ENCODE measurements at regions not wholly inside any gene's neighbourhood (a gene's known extent, or its start where the extent isn't known, plus 50 kb on each side); places are given as distances from the start of the nearest gene placed in this dataset.

GRCh38 chr5:173746047-173746646, 129.7 kb upstream of the BOD1 start:
- Histone ChIP-seq H3K36me3 (no peaks in the 10 kb centered on the region), H3K27me3 (no peaks in the 10 kb centered on the region), H3K9me3 (ENCODE audit: low read depth) (no peaks in the 10 kb centered on the region), H3K4me1 (ENCODE audit: low read depth) (peaks cover 8% of the 10 kb centered on the region), H3K4me3 (no peak overlapping the region), H3K27ac (no peak overlapping the region)
- DNase-seq (ENCODE audit: low read depth in 1 of 2, low spot score in 1 of 2): no peak
- TF ChIP-seq, protein P1, sequence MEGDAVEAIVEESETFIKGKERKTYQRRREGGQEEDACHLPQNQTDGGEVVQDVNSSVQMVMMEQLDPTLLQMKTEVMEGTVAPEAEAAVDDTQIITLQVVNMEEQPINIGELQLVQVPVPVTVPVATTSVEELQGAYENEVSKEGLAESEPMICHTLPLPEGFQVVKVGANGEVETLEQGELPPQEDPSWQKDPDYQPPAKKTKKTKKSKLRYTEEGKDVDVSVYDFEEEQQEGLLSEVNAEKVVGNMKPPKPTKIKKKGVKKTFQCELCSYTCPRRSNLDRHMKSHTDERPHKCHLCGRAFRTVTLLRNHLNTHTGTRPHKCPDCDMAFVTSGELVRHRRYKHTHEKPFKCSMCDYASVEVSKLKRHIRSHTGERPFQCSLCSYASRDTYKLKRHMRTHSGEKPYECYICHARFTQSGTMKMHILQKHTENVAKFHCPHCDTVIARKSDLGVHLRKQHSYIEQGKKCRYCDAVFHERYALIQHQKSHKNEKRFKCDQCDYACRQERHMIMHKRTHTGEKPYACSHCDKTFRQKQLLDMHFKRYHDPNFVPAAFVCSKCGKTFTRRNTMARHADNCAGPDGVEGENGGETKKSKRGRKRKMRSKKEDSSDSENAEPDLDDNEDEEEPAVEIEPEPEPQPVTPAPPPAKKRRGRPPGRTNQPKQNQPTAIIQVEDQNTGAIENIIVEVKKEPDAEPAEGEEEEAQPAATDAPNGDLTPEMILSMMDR (IDR thresholded peaks at IDR 0.05; ENCODE audit: low read depth, low read length): no peak

GRCh38 chr5:173747876-173748275, 131.4 kb upstream of the BOD1 start:
- DNase-seq (ENCODE audit: low read depth in 1 of 2, low spot score in 1 of 2): no peak
- Histone ChIP-seq H3K27me3 (no peaks in the 10 kb centered on the region), H3K4me1 (ENCODE audit: low read depth) (peaks cover 11% of the 10 kb centered on the region), H3K9me3 (ENCODE audit: low read depth) (no peaks in the 10 kb centered on the region), H3K36me3 (no peaks in the 10 kb centered on the region), H3K27ac (no peak overlapping the region), H3K4me3 (no peak overlapping the region)
- TF ChIP-seq, protein P1 (IDR thresholded peaks at IDR 0.05; ENCODE audit: low read depth, low read length): no peak

- TF ChIP-seq, protein P1 (IDR thresholded peaks at IDR 0.05; ENCODE audit: low read depth, low read length): no peak
- Histone ChIP-seq H3K4me1 (ENCODE audit: low read depth) (peaks cover 11% of the 10 kb centered on the region), H3K4me3 (no peak overlapping the region), H3K27ac (no peak overlapping the region), H3K27me3 (no peaks in the 10 kb centered on the region), H3K36me3 (no peaks in the 10 kb centered on the region), H3K9me3 (ENCODE audit: low read depth) (no peaks in the 10 kb centered on the region)
- no peak for DNase-seq (ENCODE audit: low read depth in 1 of 2, low spot score in 1 of 2)
Measured at GRCh38 chr5:173750538-173751265, 134.3 kb upstream of the BOD1 start.

- H3K9me3 ChIP-seq (ENCODE audit: low read depth): no peaks in the 10 kb centered on the region
- no peak overlapping the region for H3K27ac ChIP-seq
- no peaks in the 10 kb centered on the region for H3K36me3 ChIP-seq
- no peak for DNase-seq (ENCODE audit: low read depth in 1 of 2, low spot score in 1 of 2)
- H3K27me3 ChIP-seq: no peaks in the 10 kb centered on the region
- H3K4me1 ChIP-seq (ENCODE audit: low read depth): peaks cover 11% of the 10 kb centered on the region
- H3K4me3 ChIP-seq: no peak overlapping the region
- TF ChIP-seq, protein P1 (IDR thresholded peaks at IDR 0.05; ENCODE audit: low read depth, low read length): no peak
Measured at GRCh38 chr5:173751266-173751600, 134.8 kb upstream of the BOD1 start.

DNA sequence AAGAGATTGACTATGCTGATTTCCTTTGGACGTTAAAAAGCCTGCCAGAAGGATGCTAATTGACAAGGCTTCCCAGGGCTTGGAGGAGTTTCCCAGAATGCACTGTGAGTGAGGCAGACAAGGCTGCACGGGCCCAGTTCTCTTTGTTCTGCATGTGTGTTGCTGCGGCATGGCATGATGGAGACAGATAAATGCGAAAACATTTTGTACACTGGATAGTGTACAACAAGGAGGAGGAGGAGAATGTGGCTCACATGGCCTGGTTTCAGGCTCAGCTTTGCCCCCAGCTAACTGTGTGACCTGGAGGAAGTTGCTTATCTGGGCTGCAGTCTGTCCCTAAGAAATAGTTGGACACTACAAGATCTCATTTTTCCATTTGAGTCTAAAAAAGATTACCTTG, 135.5 kb upstream of the CPEB4 start:
- H3K9me3 ChIP-seq (ENCODE audit: low read depth): no peaks in the 10 kb centered on the region
- peaks cover 15% of the 10 kb centered on the region for H3K4me1 ChIP-seq (ENCODE audit: low read depth)
- H3K4me3 ChIP-seq: no peak overlapping the region
- no peak for DNase-seq (ENCODE audit: low read depth in 1 of 2, low spot score in 1 of 2)
- H3K36me3 ChIP-seq: no peaks in the 10 kb centered on the region
- TF ChIP-seq, protein P1 (IDR thresholded peaks at IDR 0.05; ENCODE audit: low read depth, low read length): no peak
- peak overlapping the region; percentile 85 for H3K27ac ChIP-seq
- H3K27me3 ChIP-seq: no peaks in the 10 kb centered on the region

All from cardiac muscle cell (in vitro differentiated cells and primary cell).